ENCODE measurements at regions not wholly inside any gene's neighbourhood (a gene's known extent, or its start where the extent isn't known, plus 50 kb on each side); places are given as distances from the start of the nearest gene placed in this dataset.

DNA sequence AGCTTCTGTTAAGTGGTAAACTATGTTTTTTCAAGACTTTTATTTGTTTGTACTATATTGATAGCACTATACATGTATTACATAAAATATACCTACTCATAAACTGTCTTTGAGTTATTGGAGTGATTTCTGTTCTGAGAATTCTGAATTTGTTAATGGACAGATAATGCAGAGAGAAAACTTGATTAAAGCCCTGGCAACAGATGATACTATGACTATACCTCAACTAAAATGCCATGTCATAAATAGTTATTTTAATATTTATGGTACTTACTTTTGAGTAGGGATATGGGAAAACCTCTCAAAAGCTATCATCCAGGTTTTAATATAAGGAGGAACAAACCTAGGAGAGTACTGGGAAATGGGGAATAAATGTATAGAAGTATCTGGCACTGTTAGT is 947.2 kb upstream of the ARRDC3 start:
- TF ChIP-seq, protein P1, sequence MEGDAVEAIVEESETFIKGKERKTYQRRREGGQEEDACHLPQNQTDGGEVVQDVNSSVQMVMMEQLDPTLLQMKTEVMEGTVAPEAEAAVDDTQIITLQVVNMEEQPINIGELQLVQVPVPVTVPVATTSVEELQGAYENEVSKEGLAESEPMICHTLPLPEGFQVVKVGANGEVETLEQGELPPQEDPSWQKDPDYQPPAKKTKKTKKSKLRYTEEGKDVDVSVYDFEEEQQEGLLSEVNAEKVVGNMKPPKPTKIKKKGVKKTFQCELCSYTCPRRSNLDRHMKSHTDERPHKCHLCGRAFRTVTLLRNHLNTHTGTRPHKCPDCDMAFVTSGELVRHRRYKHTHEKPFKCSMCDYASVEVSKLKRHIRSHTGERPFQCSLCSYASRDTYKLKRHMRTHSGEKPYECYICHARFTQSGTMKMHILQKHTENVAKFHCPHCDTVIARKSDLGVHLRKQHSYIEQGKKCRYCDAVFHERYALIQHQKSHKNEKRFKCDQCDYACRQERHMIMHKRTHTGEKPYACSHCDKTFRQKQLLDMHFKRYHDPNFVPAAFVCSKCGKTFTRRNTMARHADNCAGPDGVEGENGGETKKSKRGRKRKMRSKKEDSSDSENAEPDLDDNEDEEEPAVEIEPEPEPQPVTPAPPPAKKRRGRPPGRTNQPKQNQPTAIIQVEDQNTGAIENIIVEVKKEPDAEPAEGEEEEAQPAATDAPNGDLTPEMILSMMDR (IDR thresholded peaks at IDR 0.05; ENCODE audit: low read depth, low read length, poor library complexity, severe bottlenecking): no peak
- no peak for TF ChIP-seq EZH2phosphoT487 (IDR thresholded peaks at IDR 0.05; ENCODE audit: borderline replicate concordance, low read length)

Data from DOHH2 (cell line).